ENCODE measurements at regions not wholly inside any gene's neighbourhood (a gene's known extent, or its start where the extent isn't known, plus 50 kb on each side); places are given as distances from the start of the nearest gene placed in this dataset.

DNA sequence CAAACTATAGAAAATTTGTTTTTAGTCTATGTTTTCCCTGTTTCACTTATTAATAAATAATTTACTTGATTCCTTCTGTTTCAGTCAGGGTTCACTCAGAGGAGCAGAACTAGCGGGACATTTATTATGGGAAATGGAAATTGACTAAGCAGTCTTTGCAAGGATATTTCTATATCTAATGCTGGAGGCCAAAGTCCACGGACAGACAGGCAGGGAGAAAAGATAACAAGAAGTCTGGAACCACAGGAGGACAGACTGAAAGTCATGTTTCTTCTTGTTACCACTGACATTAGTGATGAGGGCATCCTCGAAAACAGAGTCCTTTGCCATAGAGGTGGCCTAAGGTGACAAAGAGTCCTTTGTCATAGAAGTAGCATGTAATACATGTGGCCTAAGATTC is 744.5 kb upstream of the TMPRSS15 start:
- TF ChIP-seq, protein P1, sequence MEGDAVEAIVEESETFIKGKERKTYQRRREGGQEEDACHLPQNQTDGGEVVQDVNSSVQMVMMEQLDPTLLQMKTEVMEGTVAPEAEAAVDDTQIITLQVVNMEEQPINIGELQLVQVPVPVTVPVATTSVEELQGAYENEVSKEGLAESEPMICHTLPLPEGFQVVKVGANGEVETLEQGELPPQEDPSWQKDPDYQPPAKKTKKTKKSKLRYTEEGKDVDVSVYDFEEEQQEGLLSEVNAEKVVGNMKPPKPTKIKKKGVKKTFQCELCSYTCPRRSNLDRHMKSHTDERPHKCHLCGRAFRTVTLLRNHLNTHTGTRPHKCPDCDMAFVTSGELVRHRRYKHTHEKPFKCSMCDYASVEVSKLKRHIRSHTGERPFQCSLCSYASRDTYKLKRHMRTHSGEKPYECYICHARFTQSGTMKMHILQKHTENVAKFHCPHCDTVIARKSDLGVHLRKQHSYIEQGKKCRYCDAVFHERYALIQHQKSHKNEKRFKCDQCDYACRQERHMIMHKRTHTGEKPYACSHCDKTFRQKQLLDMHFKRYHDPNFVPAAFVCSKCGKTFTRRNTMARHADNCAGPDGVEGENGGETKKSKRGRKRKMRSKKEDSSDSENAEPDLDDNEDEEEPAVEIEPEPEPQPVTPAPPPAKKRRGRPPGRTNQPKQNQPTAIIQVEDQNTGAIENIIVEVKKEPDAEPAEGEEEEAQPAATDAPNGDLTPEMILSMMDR (IDR thresholded peaks at IDR 0.05; ENCODE audit: low read length): no peak
- TF ChIP-seq EZH2 (optimal IDR thresholded peaks at IDR 0.05; ENCODE audit: low read depth, low read length) (no peak), EZH2phosphoT487 (IDR thresholded peaks at IDR 0.05; ENCODE audit: low read length) (no peak)

Measured in MM.1S (cell line).